GM18861 (cell line): ENCODE measurements at regions not wholly inside any gene's neighbourhood (a gene's known extent, or its start where the extent isn't known, plus 50 kb on each side); places are given as distances from the start of the nearest gene placed in this dataset.
"Not testable (repeated sequence)": the region's sequence is repeated elsewhere in the genome, so short reads cannot be mapped to it uniquely, and the experiment has no call there.

Experiments used
- ATAC-seq: cut with Tn5 transposase; IDR thresholded peaks from one replicate; pipeline ENCODE4 v1.9.1; 2021; ENCODE audit not compliant: unreplicated experiment

DNA sequence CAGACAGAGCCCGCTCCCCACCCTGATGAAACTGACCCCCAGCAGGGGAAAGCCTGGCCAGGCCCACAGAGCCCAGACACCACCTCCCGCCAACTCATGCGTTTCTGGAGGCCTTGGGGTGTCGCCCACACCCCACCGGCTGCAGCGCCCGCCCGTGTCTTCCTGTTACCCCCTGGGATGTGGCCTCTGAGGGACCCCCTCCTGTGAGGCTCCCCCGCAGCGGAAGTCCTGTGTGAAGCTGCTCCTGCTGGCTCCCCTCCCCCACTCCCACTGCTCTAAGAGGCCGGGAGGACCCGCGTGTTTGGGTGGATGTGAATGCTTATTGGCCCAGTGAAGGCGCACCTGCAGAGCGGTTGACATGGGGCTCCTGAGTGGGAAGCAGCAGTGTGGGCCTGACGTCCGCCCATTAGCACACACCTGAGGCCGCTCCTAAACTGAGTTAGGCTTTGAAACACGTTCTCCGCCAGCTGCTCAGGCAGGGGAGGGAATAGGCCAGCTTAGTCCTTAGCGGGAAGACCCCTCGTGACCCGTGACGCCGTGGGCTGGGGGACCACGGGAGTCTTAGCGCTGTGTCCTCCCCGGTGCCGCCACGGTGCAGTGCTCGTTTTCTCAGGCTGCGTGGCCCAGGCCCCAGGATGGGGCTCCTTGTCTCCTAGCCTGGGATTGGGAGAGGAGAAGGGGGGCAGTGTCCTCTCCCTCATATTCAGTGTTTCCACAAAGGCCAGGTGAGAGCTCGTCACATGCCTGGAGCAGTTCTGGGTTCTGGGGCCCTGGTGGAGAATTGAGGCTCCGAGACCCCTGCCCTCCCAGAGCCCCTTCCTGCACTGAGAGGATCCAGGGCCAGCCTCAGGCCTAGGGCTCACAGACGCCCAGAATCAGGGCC is 323.4 kb upstream of the SFSWAP start:
- no peak for ATAC-seq

DNA sequence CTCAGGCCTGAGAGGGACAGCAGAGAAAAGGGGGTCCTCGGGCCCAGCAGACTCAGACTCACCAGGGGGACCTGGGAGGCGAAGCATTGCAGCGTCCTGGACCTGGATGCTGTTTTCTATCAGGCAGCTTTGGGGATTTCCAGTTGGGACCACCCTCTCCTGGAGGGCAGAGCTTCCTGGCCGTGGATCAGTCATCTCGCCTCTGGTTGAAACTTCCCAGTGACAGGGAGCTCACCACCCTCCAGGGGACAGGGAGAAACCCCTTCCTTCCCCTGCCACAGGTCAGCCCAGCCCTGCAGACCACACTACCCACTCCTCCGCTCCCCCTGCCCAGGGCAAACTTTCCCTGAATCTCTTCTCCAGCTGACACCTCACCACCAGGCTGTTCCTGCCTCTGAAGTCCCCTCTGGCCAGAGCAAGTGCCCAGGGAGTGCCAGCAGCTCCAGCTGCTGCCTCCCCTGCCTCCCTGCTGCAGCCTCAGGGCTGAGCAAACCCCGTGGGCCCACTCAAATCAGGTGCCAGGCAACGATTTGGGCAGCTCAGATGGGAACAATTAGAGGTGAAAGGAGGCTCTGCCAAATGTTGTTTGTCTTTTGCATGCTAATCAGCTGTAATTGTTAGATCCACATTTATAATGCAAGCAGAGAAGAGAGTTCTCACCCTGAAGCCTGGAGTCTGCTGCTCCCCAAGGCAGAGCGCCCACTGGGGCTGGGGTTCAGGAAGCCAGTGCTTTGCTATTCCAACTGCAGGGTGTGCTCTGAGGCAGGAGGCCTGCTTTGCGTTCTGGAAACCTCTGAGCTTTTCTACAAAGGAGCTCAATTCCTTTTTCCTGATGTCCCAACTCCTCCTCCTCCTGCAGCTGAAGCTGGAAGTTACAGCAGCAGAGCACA is 322.5 kb upstream of the SFSWAP start:
- not testable (repeated sequence) for ATAC-seq

GRCh38 chr12:131389054-131390013 is 321.6 kb upstream of the SFSWAP start:
- no peak for ATAC-seq

DNA sequence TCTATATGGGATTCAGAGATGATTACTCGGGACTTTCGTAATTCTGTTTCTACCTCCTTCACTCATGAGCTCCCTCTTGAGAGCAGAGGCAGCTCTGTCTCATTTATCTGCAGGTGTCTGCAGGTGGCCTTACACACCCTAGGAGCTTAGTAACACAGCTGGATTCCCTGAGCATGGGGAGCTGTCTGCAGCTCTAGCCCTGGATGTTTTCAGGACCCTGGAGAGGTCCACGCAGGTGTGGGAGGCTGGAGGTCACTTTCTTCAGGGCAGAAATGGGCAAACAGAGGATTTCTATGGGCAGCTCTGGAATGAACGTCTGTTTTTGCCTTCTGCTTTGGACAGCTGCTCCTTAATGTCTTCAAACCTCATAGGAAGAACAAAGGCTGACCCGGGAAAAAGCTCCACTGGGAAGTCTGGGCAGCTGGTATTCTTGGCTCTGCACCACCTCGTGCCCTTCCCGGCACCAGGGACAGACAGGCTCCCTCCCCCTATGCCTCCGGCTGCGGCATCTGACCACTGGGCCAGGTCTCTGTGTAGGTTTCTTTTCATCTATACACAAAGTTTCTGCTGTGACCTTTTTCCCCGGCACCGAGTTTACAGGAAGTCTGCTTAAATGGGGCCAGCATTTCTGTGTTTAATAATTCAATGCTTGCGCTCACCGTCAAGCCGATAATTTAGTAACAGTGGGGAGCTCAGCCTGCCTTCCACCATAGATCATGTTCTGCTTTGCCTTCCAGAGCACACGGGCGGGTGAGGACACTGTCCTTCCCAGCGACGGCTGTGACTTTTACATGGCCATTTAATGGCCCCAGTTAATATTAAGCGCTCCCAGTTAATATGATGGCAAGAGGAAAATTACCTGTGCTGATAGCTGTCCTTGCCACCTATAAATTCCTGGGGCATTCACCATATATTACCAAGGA is 320.2 kb upstream of the SFSWAP start:
- ATAC-seq: no peak

- ATAC-seq: no peak
Measured at GRCh38 chr12:131391399-131391798, 319.5 kb upstream of the SFSWAP start.

DNA sequence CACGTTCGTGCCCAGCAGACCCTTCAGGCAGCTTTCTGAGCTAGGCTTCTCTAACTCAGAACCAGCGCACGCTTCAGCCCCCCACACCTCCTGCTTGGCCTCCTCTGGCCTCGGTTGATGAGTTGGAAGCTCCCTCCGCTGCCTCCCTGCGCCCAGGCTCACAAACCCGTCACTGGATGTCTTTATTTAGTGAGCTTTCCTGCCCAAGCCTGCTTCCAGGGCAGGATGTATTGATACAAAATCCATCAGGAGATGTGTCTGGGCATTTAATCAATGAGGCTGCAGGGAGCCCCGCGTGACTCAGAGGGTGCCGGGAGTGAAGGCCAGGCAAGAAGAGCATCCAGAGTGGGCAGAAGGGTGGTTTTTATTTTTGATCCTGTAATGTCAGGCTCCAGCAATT is 316.1 kb upstream of the SFSWAP start:
- not testable (repeated sequence) for ATAC-seq

DNA sequence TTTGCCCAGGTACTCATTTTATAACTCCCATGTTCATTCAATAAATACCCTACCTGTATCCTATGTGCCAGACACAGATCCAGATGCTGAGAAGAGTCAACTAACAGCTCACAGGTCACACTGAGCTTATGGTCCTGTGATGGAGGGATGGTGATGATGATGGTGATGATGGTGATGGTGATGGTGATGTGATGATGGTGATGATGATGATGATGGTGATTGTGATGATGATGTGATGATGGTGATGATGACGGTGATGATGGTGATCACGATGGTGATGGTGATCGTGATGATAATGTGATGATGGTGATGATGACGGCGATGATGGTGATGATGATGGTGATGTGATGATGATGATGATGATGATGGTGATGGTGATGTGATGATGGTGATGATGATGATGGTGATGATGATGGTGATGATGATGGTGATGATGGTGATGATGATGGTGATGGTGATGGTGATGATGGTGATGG is 315.6 kb upstream of the SFSWAP start:
- not testable (repeated sequence) for ATAC-seq

DNA sequence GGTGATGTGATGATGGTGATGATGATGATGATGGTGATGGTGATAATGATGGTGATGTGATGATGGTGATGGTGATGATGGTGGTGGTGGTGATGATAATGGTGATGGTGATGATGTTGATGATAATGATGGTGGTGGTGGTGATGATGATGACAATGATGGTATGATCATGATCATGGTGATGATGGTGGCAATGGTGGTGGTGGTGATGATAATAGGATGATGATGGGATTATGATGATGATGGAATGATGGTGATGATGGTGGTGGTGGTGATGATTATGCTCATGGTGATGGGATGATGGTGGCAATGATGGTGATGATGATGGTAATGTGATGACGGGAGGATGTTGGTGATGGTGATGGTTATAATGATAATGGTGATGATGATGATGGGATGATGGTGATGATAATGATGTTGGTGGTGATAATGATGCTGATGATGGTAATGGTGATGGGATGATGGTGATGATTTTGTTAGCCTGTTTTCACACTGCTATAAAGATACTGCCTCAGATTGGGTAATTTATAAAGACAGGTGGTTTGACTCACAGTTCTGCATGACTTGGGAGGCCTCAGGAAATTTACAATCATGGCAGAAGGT is 314.8 kb upstream of the SFSWAP start:
- no peak for ATAC-seq

DNA sequence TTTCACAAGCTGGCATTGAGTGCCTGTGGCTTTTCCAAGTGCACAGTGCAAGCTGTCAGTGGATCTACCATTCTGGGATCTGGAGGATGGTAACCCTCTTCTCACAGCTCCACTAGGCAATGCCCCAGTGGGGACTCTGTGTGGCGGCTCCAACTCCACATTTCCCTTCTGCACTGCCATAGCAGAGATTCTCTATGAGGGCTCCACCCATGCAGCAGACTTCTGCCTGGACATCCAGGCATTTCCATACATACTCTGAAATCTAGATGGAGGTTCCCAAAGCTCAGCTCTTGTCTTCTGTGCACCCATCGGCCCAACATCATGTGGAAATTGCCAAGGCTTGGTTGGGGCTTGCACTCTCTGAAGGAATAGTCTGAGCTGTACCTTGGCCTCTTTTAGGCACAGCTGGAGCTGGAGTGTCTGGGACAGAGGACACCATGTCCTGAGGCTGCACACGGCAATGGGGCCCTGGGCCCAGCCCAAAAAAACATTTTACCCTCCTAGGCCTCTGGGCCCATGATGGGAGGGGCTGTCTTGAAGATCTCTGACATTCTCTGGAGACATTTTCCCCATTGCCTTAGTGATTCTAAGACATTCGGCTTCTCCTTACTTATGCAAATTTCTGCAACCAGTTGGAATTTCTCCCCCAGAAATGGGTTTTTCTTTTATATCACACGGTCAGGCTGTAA is 313.3 kb upstream of the SFSWAP start:
- no peak for ATAC-seq

GRCh38 chr12:131399000-131399399 is 311.9 kb upstream of the SFSWAP start:
- no peak for ATAC-seq

GRCh38 chr12:131400668-131401294 is 310.1 kb upstream of the SFSWAP start:
- ATAC-seq: not testable (repeated sequence)

- ATAC-seq: not testable (repeated sequence)
Measured at GRCh38 chr12:131401907-131402633, 308.8 kb upstream of the SFSWAP start.

GRCh38 chr12:131402781-131403396 is 308.0 kb upstream of the SFSWAP start:
- ATAC-seq: no peak

- no peak for ATAC-seq
Measured at GRCh38 chr12:131403676-131404075, 307.2 kb upstream of the SFSWAP start.

- no peak for ATAC-seq
Measured at GRCh38 chr12:131404705-131405104, 306.2 kb upstream of the SFSWAP start.

GRCh38 chr12:131407221-131408035 is 303.5 kb upstream of the SFSWAP start:
- ATAC-seq: no peak
